Renal cortex interstitium (tissue), 11 donors: ENCODE measurements at regions not wholly inside any gene's neighbourhood (a gene's known extent, or its start where the extent isn't known, plus 50 kb on each side); places are given as distances from the start of the nearest gene placed in this dataset.

ENCODE experiments used
- DNase-seq, 11 donors: peaks; one replicate each; pipeline ENCODE4 v3.0.0-alpha.2; 2013; ENCODE audit warnings: low read depth in 9 of 11, low spot score in 4 of 11; ENCODE audit errors: extremely low read depth in 1 of 11

DNA sequence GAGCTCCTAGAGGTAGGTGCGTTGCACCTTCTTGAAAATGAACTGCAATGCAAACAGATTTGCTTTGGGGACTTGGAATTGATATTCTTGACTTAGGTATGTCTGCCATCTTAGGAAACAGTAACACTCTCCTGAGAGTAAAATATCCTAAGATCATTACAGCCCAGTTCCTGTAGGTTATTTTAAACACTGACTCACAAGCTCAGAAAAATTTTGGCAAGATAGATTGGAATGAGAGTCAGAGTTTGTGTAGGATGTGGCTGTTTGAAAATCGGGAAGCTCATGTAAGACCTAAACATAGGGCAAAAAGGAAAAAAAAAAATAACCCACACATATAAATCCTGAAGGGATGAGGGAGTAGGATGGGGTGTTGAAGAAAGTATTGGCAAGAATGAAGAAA is 377.0 kb upstream of the LRRC4C start:
- DNase-seq: no peak

DNA sequence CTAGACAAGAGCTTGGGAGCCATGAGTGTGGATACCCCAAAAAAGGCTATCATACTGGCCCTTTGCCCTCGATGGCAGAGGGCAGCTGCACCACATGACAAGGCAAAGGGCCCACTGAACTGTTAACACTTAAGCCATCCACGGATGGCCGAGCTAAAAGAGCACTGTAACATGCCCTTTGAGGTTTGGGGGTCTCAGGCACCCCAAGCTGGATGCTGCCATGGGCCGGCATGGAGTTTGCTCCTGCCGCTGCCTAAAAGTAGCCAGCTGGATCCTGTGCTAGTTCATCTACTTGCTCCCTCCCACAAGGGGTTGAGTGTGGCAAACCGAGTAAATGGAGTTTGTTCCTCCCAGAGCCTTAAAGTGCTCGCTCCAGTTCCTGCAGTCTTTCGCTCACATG is 383.2 kb upstream of the LRRC4C start:
- DNase-seq: no peak

DNA sequence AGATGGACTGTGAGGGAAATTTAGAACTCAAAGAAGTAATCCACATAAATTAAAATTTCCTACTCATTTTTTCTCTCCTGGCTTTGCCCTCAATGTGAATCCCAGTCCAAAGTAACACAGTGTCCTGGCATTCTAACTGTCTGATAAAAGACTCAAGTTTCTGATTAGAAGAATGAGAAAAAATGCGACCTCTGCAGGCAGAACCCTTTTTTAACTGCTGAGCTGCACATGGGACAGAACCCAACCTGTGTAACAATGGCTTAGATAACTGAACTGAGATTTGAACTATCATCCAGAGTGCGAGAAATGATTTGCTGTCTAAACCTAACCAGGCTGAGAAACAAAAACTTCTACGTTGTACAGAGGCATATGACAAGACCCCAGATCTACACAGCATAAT is 385.6 kb upstream of the LRRC4C start:
- no peak for DNase-seq

DNA sequence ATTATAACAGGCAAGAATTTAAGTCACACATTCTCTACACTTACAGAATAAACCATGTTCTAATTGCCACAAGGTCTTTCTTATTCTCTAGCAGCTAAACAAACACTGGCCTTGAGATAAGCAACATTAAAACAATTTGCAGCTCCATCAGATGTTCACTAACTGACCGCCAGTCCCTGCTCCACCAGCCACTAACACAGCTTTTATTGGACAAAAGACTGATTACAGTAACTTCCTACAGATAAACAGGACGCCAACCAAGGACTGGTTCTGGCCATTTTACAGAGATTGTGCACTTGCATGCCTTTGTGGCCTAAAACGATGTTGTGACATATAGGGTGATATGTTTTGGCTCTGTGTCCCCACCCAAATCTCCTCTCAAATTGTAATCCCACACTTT is 388.9 kb upstream of the LRRC4C start:
- DNase-seq: no peak

DNA sequence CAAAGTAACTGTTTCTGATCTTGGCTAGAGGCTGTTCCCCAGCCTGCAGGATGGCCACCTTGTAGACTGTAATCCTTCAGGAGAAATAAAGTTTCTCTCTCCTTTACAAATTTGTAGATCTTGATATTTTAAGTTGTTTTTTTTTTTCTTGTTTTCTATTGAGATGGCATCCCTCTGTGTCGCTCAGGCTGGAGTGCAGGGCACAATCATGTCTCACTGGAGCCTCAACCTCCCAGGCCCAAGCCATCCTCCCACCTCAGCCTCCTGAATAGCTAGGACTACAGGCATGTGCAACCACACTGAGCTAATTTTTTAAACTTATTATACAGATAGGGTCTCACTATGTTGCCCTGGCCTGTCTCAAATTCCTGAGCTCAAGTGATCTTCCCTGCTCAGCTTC is 389.8 kb upstream of the LRRC4C start:
- no peak for DNase-seq

DNA sequence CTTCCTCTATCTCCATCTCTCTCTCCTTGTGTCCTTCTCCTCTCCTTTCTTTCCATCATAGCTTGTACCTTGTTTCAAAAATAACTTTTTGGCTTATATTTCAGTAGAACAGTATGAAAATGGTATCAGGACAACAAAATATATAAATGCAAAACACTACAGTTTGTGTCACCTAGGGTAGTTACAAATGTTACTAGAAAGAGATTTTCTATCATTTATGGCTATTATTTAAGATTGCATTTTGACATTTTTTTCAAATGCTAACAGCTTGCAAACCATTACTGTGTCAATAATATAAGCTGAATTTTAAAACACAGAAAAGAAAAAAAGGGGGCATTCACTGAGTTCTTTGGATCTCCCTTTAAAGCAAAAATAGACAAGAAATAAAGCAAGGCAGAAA is 392.3 kb upstream of the LRRC4C start:
- no peak for DNase-seq

DNA sequence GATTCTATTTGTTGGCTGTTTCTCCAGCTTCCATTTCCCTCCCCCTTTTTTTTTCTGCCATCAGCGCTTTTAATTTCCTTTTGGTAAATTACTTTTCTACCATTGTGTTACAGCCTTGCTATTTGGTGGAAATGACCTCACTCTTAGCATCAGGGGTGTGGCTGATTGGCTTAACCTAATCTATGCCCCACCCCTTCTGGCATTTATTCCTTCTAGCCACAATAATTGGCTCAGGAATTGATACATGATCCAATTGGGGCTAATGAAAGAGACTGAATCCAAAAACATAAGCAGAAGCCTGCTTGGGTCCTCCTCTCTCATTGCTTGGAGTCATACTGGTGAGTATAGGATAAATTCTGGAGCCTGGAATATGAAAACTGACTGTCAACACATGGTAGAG is 402.4 kb upstream of the LRRC4C start:
- no peak for DNase-seq

DNA sequence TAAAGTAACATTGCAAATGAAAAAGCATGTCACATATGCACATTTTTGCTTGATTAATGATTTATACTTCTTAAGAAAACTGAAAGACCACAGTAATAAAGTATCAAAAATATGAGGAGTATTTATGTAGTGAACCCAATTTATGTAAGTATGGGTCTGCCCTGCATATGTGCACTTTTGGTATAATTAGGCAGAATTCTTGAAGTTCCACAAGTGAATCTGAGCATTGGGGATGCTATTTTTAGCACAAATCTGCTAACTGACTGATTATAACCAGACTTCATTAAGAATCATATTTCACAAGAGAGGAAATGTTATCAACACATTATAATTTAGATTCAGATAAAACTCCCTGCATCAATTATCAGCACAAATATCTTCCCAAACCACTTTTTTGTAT is 407.1 kb upstream of the LRRC4C start:
- DNase-seq: no peak

DNA sequence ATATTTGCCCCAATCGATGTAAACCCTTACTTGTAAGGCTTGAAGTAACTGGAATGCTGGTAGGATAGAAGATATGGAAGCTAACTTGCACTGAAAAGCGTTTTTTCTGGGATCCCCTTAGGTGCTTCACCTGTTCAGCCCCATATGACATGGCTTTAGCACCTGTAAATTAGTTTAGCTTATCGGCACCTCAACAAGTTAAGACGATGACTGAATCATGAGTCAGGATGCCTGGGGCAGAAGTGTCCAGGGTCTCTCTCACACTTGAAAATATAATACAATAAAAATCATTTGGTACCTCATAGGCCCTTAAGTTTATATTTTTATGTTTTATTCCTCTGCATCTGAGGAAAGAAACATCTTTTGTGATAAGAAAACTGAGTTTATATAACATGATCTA is 409.2 kb upstream of the LRRC4C start:
- no peak for DNase-seq

DNA sequence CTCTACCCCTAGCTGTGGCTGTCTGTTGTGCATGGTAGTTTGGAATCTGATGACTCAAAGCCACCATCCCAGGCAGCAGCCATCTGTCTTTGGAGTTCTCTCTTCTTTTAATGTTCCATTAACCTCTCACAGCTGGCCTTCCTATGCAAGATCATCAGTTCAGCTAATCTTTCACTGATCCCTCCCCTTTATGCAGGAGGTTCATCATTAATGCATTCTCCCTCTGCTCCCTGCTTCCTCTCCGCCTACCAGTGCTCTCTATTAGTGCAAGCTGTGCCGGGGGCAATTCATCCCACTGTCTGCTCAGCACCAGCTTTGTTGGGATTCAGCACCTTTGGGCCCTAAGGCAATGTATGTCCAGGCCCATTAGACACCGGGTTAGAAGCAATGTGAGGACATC is 413.0 kb upstream of the LRRC4C start:
- DNase-seq: no peak

DNA sequence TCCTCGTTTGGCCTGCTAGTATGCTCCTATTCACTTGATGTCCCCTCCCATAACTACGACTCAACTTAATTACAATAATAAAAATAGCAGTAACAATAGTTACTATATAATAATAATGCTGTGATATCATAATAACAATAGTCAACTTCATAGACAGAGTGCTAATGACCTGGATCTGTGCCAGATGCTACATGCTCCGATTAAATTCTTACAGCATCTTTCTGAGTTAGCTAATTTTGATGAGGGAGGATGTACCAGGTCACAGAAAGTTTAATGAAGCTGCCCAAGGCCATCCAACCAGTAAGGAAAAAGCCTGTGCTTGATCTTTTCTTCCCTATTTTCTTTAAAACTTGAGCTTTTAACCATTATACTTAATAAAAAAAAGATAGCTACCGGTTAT is 413.4 kb upstream of the LRRC4C start:
- DNase-seq: no peak

DNA sequence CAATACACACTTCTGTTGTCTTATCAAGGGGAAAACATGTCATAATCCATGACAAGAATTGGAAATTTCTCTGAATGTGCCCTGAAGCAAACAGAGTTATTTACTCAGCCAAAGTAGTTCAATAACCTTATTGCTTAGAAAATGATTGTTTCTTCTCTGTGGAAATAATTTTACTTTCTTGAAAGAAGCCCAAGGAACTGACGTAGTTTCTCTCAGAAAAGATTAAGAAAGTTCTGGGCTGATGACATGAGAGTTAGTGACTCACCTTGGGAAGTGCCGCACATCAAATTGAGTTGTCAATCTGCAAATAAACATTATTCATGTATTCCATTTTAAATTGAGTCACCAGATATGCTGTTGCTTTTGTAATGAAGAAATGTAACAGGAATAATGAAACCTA is 418.6 kb upstream of the LRRC4C start:
- no peak for DNase-seq

DNA sequence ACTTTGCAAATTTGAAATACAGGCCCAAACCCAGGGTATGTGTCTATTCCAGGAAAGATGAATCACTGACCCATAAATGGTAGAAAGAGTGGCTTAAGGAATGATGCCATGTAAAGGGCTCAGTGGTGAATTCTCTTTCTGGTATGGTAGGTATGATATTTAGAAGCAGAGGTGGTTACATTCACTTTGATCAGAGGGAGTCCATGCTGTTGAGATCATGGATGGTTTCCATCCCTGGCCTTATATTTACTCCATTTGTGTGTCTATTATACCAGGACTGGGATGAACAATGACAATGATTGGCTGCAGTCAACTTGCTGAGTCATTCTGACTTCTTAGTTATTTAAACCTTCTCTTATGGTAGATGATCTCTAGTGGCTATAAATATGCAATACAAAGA is 419.8 kb upstream of the LRRC4C start:
- no peak for DNase-seq

DNA sequence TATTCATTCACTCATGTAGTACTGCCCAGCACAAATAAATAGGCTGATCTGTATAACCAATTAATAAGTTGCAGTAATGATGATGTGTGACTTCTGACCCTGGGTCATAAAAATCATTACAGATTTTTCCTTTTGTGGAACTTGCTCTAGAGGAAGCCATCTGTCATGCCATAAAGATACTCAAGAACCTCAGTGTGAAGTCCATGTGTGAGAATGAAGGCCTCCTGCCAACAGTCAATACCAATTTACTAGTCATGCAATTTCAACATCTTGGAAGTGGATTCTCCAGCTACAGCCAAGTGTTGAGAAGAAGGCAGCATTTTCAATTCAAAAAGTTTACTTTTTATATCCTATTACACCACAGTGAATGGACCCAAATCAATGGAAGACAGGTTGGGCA is 435.6 kb upstream of the LRRC4C start:
- DNase-seq: no peak

DNA sequence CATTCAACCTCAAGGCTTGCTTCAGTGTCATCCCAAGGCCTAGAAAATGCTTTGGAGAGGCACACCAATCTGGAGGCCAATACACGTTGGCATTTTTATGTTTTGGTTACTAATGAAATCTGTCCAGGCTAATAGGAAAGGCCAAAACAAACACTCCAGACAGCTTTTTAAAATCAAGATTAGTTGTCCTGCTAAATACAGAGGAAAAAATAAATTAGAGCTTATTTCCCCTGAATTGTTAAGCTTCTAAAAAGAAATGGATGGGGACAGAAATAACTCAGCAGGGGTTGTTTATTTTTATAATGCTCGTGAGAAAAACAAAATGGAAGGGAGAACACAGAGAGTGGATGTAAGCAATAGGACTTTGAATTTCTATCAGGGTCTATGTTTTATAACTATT is 438.5 kb upstream of the LRRC4C start:
- DNase-seq: peak in 10 of 11 donors; percentile 12 to 52 (median 34)

DNA sequence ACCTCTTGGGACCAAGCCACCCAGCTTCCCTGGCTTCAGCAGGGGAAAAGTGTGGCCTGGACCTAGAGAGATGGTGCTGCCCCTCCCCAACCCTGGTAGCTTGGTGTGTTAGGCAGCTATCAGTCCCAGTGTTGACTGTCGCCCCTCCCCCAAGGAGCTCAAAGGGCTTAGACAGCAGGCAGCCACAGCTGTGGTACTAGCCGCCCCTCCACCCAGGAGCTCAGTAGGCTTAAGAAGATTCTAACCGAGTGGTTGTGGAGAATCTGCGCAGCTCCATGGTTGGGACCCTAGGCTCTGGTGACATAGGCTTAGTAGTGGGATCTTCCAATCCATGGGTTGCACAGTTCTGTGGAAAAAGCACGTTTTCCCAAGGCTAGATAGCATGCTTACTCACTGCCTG is 458.4 kb upstream of the LRRC4C start:
- no peak for DNase-seq

DNA sequence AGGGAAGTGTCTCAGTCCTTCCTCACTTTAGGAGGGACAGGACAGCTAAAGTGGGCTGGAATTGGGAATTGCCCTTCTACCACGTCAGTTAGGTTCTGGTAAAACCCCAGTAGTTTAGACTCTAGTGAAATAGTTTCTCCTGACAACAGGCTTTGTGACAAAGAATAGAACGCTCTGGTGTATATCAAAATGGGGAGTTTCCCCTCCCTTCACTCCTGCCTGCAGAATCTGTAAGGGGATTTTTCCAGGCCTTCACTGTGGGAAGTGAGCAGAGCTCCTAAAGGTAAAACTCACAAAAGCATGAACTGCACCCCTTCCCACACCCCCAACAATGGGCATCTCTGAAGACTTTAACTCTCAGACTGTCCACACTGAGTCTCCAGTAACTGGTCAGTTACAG is 460.9 kb upstream of the LRRC4C start:
- DNase-seq: no peak

DNA sequence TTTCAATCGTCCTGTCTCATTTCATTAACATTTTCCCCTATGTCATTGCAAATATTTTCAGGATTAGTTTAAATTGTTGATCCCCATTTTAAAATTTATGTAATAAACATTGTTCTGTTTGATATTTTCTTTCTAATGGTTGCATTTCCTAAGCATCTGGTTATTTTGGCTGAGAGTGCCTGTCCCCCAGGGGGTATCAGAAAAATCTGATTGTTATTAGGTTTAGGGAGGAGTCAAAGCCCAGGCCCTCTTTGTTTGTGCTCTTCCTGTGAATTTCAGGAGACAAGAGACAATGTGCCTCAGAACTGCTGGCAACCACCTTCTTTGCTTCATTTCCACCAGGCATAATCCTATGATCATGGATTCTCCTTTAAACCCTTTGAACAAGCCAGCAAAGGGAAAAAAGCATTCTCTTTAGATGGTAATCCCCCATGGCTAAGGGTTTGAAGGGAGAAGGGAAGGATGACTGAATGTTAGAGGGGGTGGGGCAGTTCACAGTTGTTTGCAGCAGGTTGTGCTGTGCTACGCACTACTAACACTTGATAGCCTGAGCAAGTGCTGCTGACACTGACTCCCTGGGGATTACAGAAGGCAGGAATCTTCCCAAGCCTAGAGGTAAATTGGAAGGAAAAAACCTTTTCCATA is 462.4 kb upstream of the LRRC4C start:
- DNase-seq: no peak

DNA sequence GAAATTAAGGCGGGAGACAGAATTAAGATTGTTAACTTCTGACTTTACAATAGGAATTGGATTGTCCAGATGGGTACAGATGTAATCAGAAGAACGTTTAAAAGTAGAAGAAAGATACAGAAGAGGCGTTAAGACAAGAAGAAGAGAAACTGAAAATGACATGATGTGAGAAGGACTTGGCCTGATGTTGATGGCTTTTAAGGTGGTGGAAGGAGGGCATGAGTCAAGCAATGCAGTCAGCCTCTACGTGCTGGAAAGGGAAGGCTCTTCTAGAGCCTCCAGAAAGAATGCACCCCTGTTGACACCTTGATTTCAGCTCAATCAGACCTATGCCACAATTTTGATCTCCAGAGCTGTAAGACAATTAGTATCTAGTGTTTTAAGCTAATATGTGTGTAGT is 466.9 kb upstream of the LRRC4C start:
- no peak for DNase-seq

DNA sequence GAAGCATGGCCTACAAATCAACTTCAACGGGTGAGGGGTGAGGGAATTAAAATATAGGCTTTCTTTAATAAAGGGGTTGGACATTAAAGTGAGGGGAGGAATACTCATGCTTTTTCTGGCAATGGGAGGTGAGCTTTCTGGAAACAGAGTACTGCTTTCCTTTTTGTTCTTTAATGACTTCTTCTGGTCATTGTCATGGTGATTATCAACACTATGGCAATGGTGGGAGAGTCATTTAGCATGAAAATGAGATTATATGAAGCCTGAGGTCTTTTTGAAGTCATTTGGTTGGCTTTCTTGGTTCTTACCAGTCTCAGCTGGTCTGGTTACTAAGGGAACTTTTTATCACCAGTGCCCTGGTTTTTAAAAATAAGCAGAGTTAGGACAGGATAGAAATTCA is 475.8 kb upstream of the LRRC4C start:
- no peak for DNase-seq

DNA sequence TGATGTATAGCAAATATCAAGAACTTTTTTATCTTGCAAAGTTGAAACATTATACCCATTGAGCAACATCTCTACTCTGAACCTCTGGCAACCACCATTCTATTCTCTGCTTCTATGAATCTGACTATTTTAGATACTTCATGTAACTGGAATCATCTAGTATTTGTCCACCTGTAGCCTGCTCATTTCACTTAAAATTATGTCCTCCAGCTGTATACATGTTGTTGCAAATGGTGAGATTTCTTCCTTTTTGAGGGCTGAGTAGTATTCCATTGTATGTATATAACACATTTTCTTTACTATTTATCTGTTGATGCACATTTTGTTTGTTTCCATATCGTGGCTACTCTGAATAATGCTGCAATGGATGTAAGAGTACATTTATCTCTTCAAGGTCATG is 476.3 kb upstream of the LRRC4C start:
- no peak for DNase-seq

DNA sequence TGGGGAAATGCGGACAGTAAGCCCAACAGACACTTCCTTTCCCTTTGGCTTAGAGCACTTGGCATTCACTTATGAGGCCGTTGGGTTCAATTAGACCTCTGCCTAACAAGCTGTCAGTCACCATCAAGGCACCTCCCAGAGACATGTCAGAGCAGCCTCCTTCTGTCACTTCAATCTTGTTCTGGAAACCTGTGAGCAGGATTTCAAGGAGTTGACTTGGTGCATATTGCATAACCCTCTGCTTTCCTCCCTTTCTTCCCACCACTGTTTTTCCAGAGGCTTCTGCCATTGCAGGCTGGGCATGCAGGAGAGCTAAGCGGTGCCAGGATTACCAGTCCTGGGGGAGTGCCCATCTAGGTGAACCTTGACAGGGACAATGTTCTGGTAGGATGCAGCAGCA is 484.2 kb upstream of the LRRC4C start:
- no peak for DNase-seq
